ENCODE measurements at regions not wholly inside any gene's neighbourhood (a gene's known extent, or its start where the extent isn't known, plus 50 kb on each side); places are given as distances from the start of the nearest gene placed in this dataset.

DNA sequence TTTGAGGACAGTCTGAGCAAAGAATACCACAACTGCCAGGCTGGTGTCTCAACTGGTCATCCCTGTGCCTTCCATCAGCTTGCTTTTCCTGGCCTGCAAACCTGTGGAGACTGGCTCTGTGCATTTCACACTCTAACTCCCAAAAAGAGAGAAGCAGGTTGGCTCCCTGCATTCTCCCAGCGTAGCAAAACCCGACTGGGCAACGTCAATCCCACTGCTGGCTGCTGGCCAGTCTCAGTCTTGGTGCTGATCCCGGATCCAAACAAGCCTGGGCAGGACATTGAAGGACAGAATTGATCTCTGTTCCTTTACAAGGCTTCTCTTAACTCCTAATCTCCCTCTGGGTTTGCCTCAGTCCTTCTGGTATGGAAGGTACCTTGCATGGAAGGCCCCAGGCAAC lies 65.4 kb downstream of the FZD10 start:
- Histone ChIP-seq H3K27ac (ENCODE audit: low read depth, low read length) (no peak overlapping the region), H3K36me3 (ENCODE audit: control insufficient read depth in 1 of 2, insufficient read depth in 2 of 2, low read length in 2 of 2) (no peaks in the 10 kb centered on the region), H3K27me3 (ENCODE audit: control insufficient read depth in 1 of 2, insufficient read depth in 2 of 2, low read length in 2 of 2) (no peaks in the 10 kb centered on the region), H3K9me3 (ENCODE audit: control insufficient read depth in 1 of 2, low read length in 2 of 2) (peaks cover 13 to 17% of the 10 kb centered on the region in 2 donors), H3K9ac (ENCODE audit: low read depth in 1 of 2, low read length in 2 of 2) (no peak overlapping the region), H3K4me1 (ENCODE audit: control insufficient read depth in 1 of 2, insufficient read depth in 2 of 2, low read length in 2 of 2) (no peaks in the 10 kb centered on the region), H3K4me3 (ENCODE audit: low read depth in 1 of 2, low read length in 2 of 2) (no peak overlapping the region)

DNA sequence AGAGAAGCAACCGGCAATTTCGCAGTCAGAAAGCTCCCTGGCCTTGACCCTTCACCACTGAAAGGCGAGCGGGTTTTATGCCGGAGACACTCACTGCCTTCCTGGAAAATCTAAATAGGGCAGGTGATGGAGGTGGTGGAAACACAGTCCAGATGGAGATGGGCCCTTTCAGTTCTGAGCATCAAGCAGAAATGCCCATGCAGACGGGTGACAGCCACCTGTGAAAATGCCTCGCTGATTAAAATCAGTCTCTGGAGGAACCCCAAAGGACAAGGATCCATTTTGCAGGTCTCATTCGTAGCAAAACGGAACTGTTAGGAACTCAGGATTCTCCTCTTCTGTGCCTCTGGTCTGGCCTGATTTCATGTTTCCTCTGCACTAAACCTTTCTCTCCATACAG lies 74.2 kb downstream of the FZD10 start:
- no peaks in the 10 kb centered on the region for H3K27me3 ChIP-seq (ENCODE audit: control insufficient read depth in 1 of 2, insufficient read depth in 2 of 2, low read length in 2 of 2)
- H3K36me3 ChIP-seq (ENCODE audit: control insufficient read depth in 1 of 2, insufficient read depth in 2 of 2, low read length in 2 of 2), result no peaks in the 10 kb centered on the region
- H3K9ac ChIP-seq (ENCODE audit: low read depth in 1 of 2, low read length in 2 of 2), result no peak overlapping the region
- no peak overlapping the region for H3K27ac ChIP-seq (ENCODE audit: low read depth, low read length)
- H3K4me3 ChIP-seq (ENCODE audit: low read depth in 1 of 2, low read length in 2 of 2), result no peak overlapping the region
- peaks cover 0 to 4% of the 10 kb centered on the region in 2 donors for H3K9me3 ChIP-seq (ENCODE audit: control insufficient read depth in 1 of 2, low read length in 2 of 2)
- H3K4me1 ChIP-seq (ENCODE audit: control insufficient read depth in 1 of 2, insufficient read depth in 2 of 2, low read length in 2 of 2), result no peaks in the 10 kb centered on the region

DNA sequence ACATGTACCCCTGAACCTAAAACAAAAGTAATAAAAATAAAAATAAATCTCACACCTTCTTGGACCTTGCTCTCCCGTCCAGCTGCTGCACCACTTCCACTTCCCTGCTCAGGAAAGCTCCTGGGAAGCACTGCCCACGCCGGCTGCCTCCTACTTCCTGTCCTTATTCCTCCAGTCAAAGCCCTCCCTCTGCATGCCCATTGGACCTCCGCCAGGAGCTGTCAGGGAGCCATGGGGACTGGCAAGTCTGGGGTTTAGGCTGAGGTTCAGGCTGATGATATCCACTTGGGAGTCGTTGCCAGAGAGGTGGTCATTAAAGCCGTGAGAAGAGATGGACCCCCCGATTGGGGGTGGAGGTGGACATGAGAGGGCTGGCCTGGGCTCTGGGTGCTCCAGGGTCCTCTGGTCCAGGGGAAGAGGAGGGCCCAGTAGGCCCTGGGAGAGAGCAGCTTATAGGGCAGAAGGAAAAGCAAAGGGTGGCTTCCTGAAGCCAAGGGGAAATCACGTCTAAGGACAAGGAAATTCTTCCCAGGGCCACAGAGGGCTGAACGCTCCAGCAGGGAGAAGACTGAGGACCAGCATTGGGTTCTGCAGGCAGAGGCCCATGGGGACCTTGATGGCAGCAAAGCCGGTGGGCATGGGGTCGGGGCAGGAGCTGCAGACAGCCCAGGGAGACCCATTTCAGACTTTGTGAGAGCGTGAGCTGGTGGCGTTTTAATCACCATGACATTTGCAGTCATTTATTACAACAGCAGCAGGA lies 78.7 kb downstream of the FZD10 start:
- no peaks in the 10 kb centered on the region for H3K9me3 ChIP-seq (ENCODE audit: control insufficient read depth in 1 of 2, low read length in 2 of 2)
- no peak overlapping the region for H3K27ac ChIP-seq (ENCODE audit: low read depth, low read length)
- H3K27me3 ChIP-seq (ENCODE audit: control insufficient read depth in 1 of 2, insufficient read depth in 2 of 2, low read length in 2 of 2), result no peaks in the 10 kb centered on the region
- H3K4me1 ChIP-seq (ENCODE audit: control insufficient read depth in 1 of 2, insufficient read depth in 2 of 2, low read length in 2 of 2), result no peaks in the 10 kb centered on the region
- H3K4me3 ChIP-seq (ENCODE audit: low read depth in 1 of 2, low read length in 2 of 2), result no peak overlapping the region
- H3K9ac ChIP-seq (ENCODE audit: low read depth in 1 of 2, low read length in 2 of 2), result no peak overlapping the region
- no peaks in the 10 kb centered on the region for H3K36me3 ChIP-seq (ENCODE audit: control insufficient read depth in 1 of 2, insufficient read depth in 2 of 2, low read length in 2 of 2)

DNA sequence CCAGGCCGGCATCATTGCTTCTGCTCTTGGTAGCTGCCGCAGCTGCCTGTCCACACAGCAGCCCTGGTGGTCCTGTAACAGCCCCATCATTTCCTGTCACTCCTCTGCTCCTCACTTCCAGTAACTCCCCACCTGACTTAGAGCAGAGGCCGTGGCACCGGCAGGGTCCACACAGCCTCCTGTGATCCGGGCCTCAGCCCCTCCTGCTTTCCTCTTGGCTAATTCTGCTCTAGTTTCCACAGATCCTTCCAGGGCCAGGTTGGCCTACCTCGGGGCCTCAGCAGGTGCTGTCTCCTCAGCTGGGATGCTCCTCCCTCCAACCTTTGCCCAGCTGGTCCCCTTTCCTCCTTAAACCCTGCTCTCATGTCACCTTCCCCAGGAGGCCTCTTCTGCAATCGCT lies 80.2 kb downstream of the FZD10 start:
- Histone ChIP-seq H3K36me3 (ENCODE audit: control insufficient read depth in 1 of 2, insufficient read depth in 2 of 2, low read length in 2 of 2) (no peaks in the 10 kb centered on the region), H3K9ac (ENCODE audit: low read depth in 1 of 2, low read length in 2 of 2) (no peak overlapping the region), H3K9me3 (ENCODE audit: control insufficient read depth in 1 of 2, low read length in 2 of 2) (no peaks in the 10 kb centered on the region), H3K4me3 (ENCODE audit: low read depth in 1 of 2, low read length in 2 of 2) (no peak overlapping the region), H3K27me3 (ENCODE audit: control insufficient read depth in 1 of 2, insufficient read depth in 2 of 2, low read length in 2 of 2) (no peaks in the 10 kb centered on the region), H3K27ac (ENCODE audit: low read depth, low read length) (no peak overlapping the region), H3K4me1 (ENCODE audit: control insufficient read depth in 1 of 2, insufficient read depth in 2 of 2, low read length in 2 of 2) (no peaks in the 10 kb centered on the region)

DNA sequence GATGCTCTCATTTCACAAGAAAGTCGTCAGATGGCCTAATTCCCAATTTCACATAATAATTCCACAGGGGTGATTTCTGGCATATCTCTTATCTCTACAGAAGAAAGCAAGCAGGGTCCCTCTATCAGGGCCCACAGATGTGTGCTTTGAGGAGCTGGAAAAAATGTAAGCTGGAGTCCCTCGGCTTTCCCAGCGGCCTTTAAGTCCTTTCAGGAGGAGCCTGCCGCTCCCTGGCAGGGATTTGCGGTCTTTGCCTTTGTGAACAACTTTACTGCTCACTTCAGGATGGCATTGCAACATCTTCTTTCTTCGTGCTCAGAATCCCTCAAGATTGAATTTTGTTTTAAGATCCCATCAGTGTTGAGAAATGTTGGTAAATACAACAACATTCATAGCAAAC lies 83.0 kb downstream of the FZD10 start:
- no peak overlapping the region for H3K4me3 ChIP-seq (ENCODE audit: low read depth in 1 of 2, low read length in 2 of 2)
- no peak overlapping the region for H3K27ac ChIP-seq (ENCODE audit: low read depth, low read length)
- H3K4me1 ChIP-seq (ENCODE audit: control insufficient read depth in 1 of 2, insufficient read depth in 2 of 2, low read length in 2 of 2), result no peaks in the 10 kb centered on the region
- H3K36me3 ChIP-seq (ENCODE audit: control insufficient read depth in 1 of 2, insufficient read depth in 2 of 2, low read length in 2 of 2), result no peaks in the 10 kb centered on the region
- H3K9me3 ChIP-seq (ENCODE audit: control insufficient read depth in 1 of 2, low read length in 2 of 2), result peaks cover 0 to 3% of the 10 kb centered on the region in 2 donors
- no peaks in the 10 kb centered on the region for H3K27me3 ChIP-seq (ENCODE audit: control insufficient read depth in 1 of 2, insufficient read depth in 2 of 2, low read length in 2 of 2)
- no peak overlapping the region for H3K9ac ChIP-seq (ENCODE audit: low read depth in 1 of 2, low read length in 2 of 2)

DNA sequence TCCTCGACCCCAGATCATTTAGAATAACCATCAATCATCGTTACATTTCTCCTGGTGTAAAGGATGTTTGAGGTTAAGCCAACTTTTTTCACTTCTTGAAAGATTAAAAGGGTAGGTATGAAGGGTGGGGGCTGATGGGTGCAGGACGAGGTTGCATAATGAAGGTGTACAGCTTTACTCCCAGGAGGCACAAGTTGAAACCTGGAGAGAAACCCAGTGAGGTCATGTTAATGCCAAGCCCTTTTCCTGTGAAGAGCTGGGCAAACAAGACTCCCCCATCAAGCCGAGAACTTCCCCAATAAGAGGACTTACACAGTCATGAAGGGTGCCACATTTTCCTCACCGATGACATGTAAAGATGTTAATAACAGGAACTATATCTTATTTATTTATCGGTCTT lies 84.3 kb downstream of the FZD10 start:
- H3K27ac ChIP-seq (ENCODE audit: low read depth, low read length), result no peak overlapping the region
- H3K4me3 ChIP-seq (ENCODE audit: low read depth in 1 of 2, low read length in 2 of 2), result no peak overlapping the region
- no peaks in the 10 kb centered on the region for H3K27me3 ChIP-seq (ENCODE audit: control insufficient read depth in 1 of 2, insufficient read depth in 2 of 2, low read length in 2 of 2)
- H3K9ac ChIP-seq (ENCODE audit: low read depth in 1 of 2, low read length in 2 of 2), result no peak overlapping the region
- H3K36me3 ChIP-seq (ENCODE audit: control insufficient read depth in 1 of 2, insufficient read depth in 2 of 2, low read length in 2 of 2), result no peaks in the 10 kb centered on the region
- peaks cover 0 to 3% of the 10 kb centered on the region in 2 donors for H3K9me3 ChIP-seq (ENCODE audit: control insufficient read depth in 1 of 2, low read length in 2 of 2)
- H3K4me1 ChIP-seq (ENCODE audit: control insufficient read depth in 1 of 2, insufficient read depth in 2 of 2, low read length in 2 of 2), result no peaks in the 10 kb centered on the region

DNA sequence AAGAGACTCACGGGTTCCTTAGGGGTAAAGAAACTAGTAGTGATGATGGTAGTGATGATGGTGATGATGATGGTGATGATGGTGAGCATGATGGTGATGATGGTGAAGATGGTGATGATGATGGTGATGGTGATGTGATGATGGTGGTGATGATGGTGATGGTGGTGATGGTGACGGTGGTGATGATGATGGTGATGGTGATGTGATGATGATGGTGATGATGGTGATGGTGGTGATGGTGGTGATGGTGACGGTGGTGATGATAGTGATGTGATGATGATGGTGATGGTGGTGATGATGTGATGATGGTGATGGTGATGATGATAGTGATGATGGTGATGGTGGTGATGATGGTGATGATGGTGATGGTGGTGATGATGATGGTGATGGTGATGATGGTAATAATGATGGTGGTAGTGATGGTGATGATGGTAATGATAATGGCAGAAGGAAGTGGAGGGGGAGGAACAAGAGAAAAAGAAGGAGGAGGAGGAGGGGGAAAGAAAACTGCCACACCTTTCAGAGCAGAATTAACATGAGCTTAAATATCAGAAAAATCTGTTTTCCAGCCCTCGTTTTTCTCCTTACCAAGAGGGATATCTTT lies 85.5 kb downstream of the FZD10 start:
- no peak overlapping the region for H3K4me3 ChIP-seq (ENCODE audit: low read depth in 1 of 2, low read length in 2 of 2)
- H3K36me3 ChIP-seq (ENCODE audit: control insufficient read depth in 1 of 2, insufficient read depth in 2 of 2, low read length in 2 of 2), result no peaks in the 10 kb centered on the region
- H3K27ac ChIP-seq (ENCODE audit: low read depth, low read length), result no peak overlapping the region
- H3K4me1 ChIP-seq (ENCODE audit: control insufficient read depth in 1 of 2, insufficient read depth in 2 of 2, low read length in 2 of 2), result no peaks in the 10 kb centered on the region
- no peak overlapping the region for H3K9ac ChIP-seq (ENCODE audit: low read depth in 1 of 2, low read length in 2 of 2)
- H3K9me3 ChIP-seq (ENCODE audit: control insufficient read depth in 1 of 2, low read length in 2 of 2), result peaks cover 0 to 3% of the 10 kb centered on the region in 2 donors
- H3K27me3 ChIP-seq (ENCODE audit: control insufficient read depth in 1 of 2, insufficient read depth in 2 of 2, low read length in 2 of 2), result no peaks in the 10 kb centered on the region

DNA sequence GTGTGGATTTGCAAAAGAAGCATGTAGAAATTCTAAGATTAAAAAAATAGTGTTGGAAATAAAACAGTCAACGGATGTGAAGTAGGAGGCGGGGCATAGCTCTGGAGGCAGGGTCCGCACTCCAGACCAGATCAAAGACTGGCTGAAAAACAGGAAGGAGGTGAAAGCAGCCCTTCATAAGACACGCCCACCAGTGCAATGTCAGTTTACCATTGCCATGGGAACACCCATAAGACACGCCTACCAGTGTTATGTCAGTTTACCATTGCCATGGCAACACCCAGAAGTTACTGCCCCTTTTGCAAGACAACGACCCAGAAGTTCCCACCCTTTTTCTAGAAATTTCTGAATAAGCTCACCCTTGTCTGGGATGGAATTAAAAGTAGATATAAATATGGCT lies 87.1 kb downstream of the FZD10 start:
- Histone ChIP-seq H3K36me3 (ENCODE audit: control insufficient read depth in 1 of 2, insufficient read depth in 2 of 2, low read length in 2 of 2) (no peaks in the 10 kb centered on the region), H3K9ac (ENCODE audit: low read depth in 1 of 2, low read length in 2 of 2) (no peak overlapping the region), H3K4me3 (ENCODE audit: low read depth in 1 of 2, low read length in 2 of 2) (no peak overlapping the region), H3K9me3 (ENCODE audit: control insufficient read depth in 1 of 2, low read length in 2 of 2) (peaks cover 0 to 3% of the 10 kb centered on the region in 2 donors), H3K27me3 (ENCODE audit: control insufficient read depth in 1 of 2, insufficient read depth in 2 of 2, low read length in 2 of 2) (no peaks in the 10 kb centered on the region), H3K4me1 (ENCODE audit: control insufficient read depth in 1 of 2, insufficient read depth in 2 of 2, low read length in 2 of 2) (no peaks in the 10 kb centered on the region), H3K27ac (ENCODE audit: low read depth, low read length) (no peak overlapping the region)

DNA sequence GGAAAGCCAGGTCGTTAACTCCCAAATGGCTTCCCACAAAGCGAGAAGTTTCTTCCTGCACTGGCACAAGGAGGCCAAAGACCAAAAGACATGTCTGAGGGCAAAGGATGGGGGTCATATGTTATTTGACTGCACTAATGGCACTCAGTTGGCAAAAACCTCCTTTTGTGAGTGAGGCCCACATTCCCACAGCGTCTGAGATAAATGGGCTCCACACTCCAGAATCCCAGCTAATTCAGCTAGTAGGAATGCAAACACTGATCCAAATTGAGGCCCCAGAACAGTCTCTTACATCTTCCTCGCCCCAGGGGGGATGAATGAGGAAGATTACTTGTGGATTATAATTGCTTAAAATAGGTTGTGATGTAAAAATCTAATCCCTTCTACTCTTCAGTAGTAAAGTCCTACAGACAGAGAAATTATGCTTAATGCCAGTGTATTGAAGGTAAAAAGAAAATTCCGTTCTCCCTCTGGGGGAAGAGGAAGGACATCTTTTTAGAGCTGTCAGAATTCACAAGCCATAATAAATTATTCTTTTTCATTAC lies 86.4 kb upstream of the PIWIL1 start:
- H3K36me3 ChIP-seq (ENCODE audit: control insufficient read depth in 1 of 2, insufficient read depth in 2 of 2, low read length in 2 of 2), result no peaks in the 10 kb centered on the region
- no peak overlapping the region for H3K4me3 ChIP-seq (ENCODE audit: low read depth in 1 of 2, low read length in 2 of 2)
- H3K9me3 ChIP-seq (ENCODE audit: control insufficient read depth in 1 of 2, low read length in 2 of 2), result peaks cover 0 to 3% of the 10 kb centered on the region in 2 donors
- no peaks in the 10 kb centered on the region for H3K4me1 ChIP-seq (ENCODE audit: control insufficient read depth in 1 of 2, insufficient read depth in 2 of 2, low read length in 2 of 2)
- no peak overlapping the region for H3K27ac ChIP-seq (ENCODE audit: low read depth, low read length)
- no peaks in the 10 kb centered on the region for H3K27me3 ChIP-seq (ENCODE audit: control insufficient read depth in 1 of 2, insufficient read depth in 2 of 2, low read length in 2 of 2)
- no peak overlapping the region for H3K9ac ChIP-seq (ENCODE audit: low read depth in 1 of 2, low read length in 2 of 2)

DNA sequence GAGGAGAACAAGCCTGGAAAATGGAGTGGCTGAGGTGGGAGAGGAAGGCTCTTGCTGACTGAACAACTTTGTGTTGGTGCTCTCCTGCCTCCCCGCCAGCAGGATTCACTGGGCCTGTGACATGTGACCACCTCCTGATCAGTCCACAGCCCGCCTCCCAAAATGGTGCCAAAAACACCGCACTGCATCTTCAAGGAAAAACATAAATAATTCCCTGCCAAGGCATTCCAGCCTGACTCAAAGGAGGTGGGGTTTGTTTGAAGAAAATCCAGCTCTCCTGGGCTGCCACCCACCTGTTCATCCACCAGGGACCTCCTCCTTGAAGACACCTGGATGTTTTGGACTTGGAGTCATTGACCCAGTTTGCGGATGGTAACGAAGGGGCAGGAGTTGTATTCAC lies 83.8 kb upstream of the PIWIL1 start:
- Histone ChIP-seq H3K4me1 (ENCODE audit: control insufficient read depth in 1 of 2, insufficient read depth in 2 of 2, low read length in 2 of 2) (no peaks in the 10 kb centered on the region), H3K27me3 (ENCODE audit: control insufficient read depth in 1 of 2, insufficient read depth in 2 of 2, low read length in 2 of 2) (no peaks in the 10 kb centered on the region), H3K36me3 (ENCODE audit: control insufficient read depth in 1 of 2, insufficient read depth in 2 of 2, low read length in 2 of 2) (no peaks in the 10 kb centered on the region), H3K4me3 (ENCODE audit: low read depth in 1 of 2, low read length in 2 of 2) (no peak overlapping the region), H3K27ac (ENCODE audit: low read depth, low read length) (no peak overlapping the region), H3K9me3 (ENCODE audit: control insufficient read depth in 1 of 2, low read length in 2 of 2) (peaks cover 0 to 3% of the 10 kb centered on the region in 2 donors), H3K9ac (ENCODE audit: low read depth in 1 of 2, low read length in 2 of 2) (no peak overlapping the region)
